ENCODE measurements at regions not wholly inside any gene's neighbourhood (a gene's known extent, or its start where the extent isn't known, plus 50 kb on each side); places are given as distances from the start of the nearest gene placed in this dataset.

GRCh38 chr2:157932480-157933159 is 56.5 kb upstream of the ACVR1 start:
- TF ChIP-seq ATOH8 (CRISPR knock-in tag; IDR thresholded peaks at IDR 0.05; ENCODE audit: low read depth) (no peak), CTCF (IDR thresholded peaks at IDR 0.05) (no peak), POLR2A (IDR thresholded peaks at IDR 0.05; ENCODE audit: low read length) (no peak), HDAC2 (IDR thresholded peaks at IDR 0.05) (no peak), MYC (IDR thresholded peaks at IDR 0.05; ENCODE audit: borderline replicate concordance, low read length) (no peak), RFX5 (IDR thresholded peaks at IDR 0.05) (no peak)
